ENCODE measurements at regions not wholly inside any gene's neighbourhood (a gene's known extent, or its start where the extent isn't known, plus 50 kb on each side); places are given as distances from the start of the nearest gene placed in this dataset.

- no peak for TF ChIP-seq CTCF (conservative IDR thresholded peaks at IDR 0.05; ENCODE audit: low read length)
- TF ChIP-seq EZH2phosphoT487 (IDR thresholded peaks at IDR 0.05; ENCODE audit: borderline replicate concordance), result no peak
Observed at GRCh38 chr11:134945993-134946392, 534.0 kb upstream of the B3GAT1 start.

Measured in Loucy (cell line).